Endodermal cell (in vitro differentiated cells): ENCODE measurements at regions not wholly inside any gene's neighbourhood (a gene's known extent, or its start where the extent isn't known, plus 50 kb on each side); places are given as distances from the start of the nearest gene placed in this dataset.

Source experiments
- DNase-seq: peaks from one replicate; pipeline ENCODE4 v3.0.0-alpha.2; 2017
- H3K27ac ChIP-seq: 2 replicates; pipeline ENCODE4 v1.5.1; 2013; ENCODE audit warnings: mild to moderate bottlenecking, low read depth, low read length, moderate library complexity
- H3K27me3 ChIP-seq: 2 replicates; pipeline ENCODE4 v1.6.1; 2013; ENCODE audit warnings: mild to moderate bottlenecking, low read length, moderate library complexity; ENCODE audit not compliant: insufficient read depth, control insufficient read depth, poor library complexity, severe bottlenecking
- H3K36me3 ChIP-seq: 2 replicates; pipeline ENCODE4 v1.7.0; 2013; ENCODE audit warnings: mild to moderate bottlenecking, low read length, moderate library complexity; ENCODE audit not compliant: control insufficient read depth, insufficient read depth
- H3K4me1 ChIP-seq: one replicate; pipeline ENCODE4 v1.7.0; 2013; ENCODE audit warnings: low read length; ENCODE audit not compliant: control insufficient read depth, insufficient read depth
- H3K4me3 ChIP-seq: 2 replicates; pipeline ENCODE4 v1.5.1; 2013; ENCODE audit warnings: mild to moderate bottlenecking, low read length, moderate library complexity
- H3K9ac ChIP-seq: 2 replicates; pipeline ENCODE4 v1.6.1; 2013; ENCODE audit warnings: mild to moderate bottlenecking, low read length, moderate library complexity; ENCODE audit not compliant: poor library complexity, severe bottlenecking; ENCODE audit errors: extremely low read depth
- H3K9me3 ChIP-seq: 2 replicates; pipeline ENCODE4 v1.6.1; 2013; ENCODE audit warnings: mild to moderate bottlenecking, low read length, moderate library complexity; ENCODE audit not compliant: control insufficient read depth
- H3K27ac Mint-ChIP-seq: 2 replicates; pipeline ENCODE4 v1.8.0; 2020; ENCODE audit warnings: mixed read lengths
- H3K27me3 Mint-ChIP-seq: 2 replicates; pipeline ENCODE4 v1.8.0; 2021; ENCODE audit warnings: mild to moderate bottlenecking, mixed read lengths; ENCODE audit not compliant: insufficient read depth
- H3K36me3 Mint-ChIP-seq: 2 replicates; pipeline ENCODE4 v1.8.0; 2020; ENCODE audit warnings: low read depth, mixed read lengths
- H3K4me1 Mint-ChIP-seq: 2 replicates; pipeline ENCODE4 v1.8.0; 2020; ENCODE audit warnings: mixed read lengths
- H3K4me3 Mint-ChIP-seq: 2 replicates; pipeline ENCODE4 v1.8.0; 2020; ENCODE audit warnings: mild to moderate bottlenecking, moderate library complexity, mixed read lengths
- H3K9me3 Mint-ChIP-seq: 2 replicates; pipeline ENCODE4 v1.8.0; 2020; ENCODE audit warnings: mild to moderate bottlenecking, mixed read lengths
- CTCF ChIP-seq: fragments of 200-600 bp; sonication (generic); conservative IDR thresholded peaks from 2 replicates; pipeline ENCODE4 v1.5.0; 2021; ENCODE audit warnings: antibody characterized with exemption, mild to moderate bottlenecking
- WGBS, 2 experiments: methylation state at CpG; one replicate each; pipeline versions ENCODE4 v1.1.5 to v1.1.7; 2013; ENCODE audit warnings: missing lambda C conversion rate in 2 of 2, mixed read lengths in 1 of 2; ENCODE audit not compliant: insufficient coverage in 1 of 2, insufficient read length in 1 of 2; 5-methylcytosine and 5-hydroxymethylcytosine counted together

DNA sequence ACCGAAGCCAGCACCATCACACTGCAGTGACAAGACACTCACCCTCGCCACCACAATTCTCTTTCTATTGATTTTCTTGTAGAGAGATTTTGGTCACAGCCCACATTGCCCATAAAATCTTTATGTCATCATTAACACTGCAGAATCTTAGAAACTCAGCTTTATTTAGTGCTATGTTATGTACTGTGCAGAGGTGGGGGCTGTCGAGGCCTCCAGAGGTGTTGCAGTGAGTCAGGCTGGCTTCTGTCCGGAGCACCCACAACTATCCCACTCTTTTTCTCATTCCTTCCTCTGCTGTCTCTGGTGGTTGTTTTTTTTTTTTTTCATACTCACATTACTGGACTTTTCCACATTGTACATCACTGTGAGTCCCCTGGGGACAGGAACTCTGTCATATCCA is 677.4 kb upstream of the HS6ST1 start:
- Histone ChIP-seq H3K9me3 (no peaks in the 10 kb centered on the region), H3K9ac (no peak overlapping the region), H3K4me3 (no peak overlapping the region), H3K27ac (no peak overlapping the region), H3K4me1 (no peaks in the 10 kb centered on the region), H3K27me3 (no peaks in the 10 kb centered on the region), H3K36me3 (no peaks in the 10 kb centered on the region)
- Mint-ChIP-seq H3K27ac (no peak overlapping the region), H3K4me3 (no peak overlapping the region), H3K27me3 (no peaks in the 10 kb centered on the region), H3K36me3 (no peaks in the 10 kb centered on the region), H3K4me1 (no peaks in the 10 kb centered on the region), H3K9me3 (no peaks in the 10 kb centered on the region)
- 83 to 91% methylated on average over 1 to 4 of the region's 4 CpGs for whole genome bisulfite sequencing, 2 experiments
- no peak for DNase-seq
- no peak for TF ChIP-seq CTCF

GRCh38 chr2:128997166-128997866 is 678.6 kb upstream of the HS6ST1 start:
- no peaks in the 10 kb centered on the region for H3K4me1 Mint-ChIP-seq
- no peaks in the 10 kb centered on the region for H3K36me3 Mint-ChIP-seq
- 78 to 83% methylated on average over 1 to 5 of the region's 5 CpGs for WGBS, 2 experiments
- TF ChIP-seq CTCF: no peak
- no peaks in the 10 kb centered on the region for H3K27me3 ChIP-seq
- no peak overlapping the region for H3K27ac Mint-ChIP-seq
- no peak overlapping the region for H3K27ac ChIP-seq
- no peak for DNase-seq
- H3K4me1 ChIP-seq: no peaks in the 10 kb centered on the region
- H3K9me3 ChIP-seq: no peaks in the 10 kb centered on the region
- H3K4me3 ChIP-seq: no peak overlapping the region
- H3K9me3 Mint-ChIP-seq: no peaks in the 10 kb centered on the region
- no peaks in the 10 kb centered on the region for H3K36me3 ChIP-seq
- H3K4me3 Mint-ChIP-seq: no peak overlapping the region
- H3K9ac ChIP-seq: no peak overlapping the region
- no peaks in the 10 kb centered on the region for H3K27me3 Mint-ChIP-seq

DNA sequence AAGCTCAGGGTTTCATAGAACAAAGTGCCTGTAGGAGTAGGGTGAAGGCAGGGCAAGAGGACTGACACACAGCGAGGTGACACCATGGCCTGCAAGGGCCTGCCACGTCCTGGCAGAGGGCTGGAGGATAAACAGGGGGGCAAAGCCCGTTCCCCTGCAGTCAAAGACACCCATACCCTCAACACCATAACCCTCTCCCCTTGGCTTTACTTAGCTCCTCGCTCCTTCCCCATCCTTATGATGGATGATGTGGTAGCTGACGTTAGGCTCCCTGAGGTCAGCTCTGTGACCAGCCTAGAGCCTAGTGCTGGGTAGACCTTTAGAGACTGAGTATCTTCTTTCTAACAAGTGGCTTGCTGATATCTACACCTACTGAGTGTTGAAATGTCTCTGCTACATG is 683.3 kb upstream of the HS6ST1 start:
- no peak for DNase-seq
- H3K27me3 ChIP-seq: no peaks in the 10 kb centered on the region
- H3K27ac ChIP-seq: no peak overlapping the region
- no peaks in the 10 kb centered on the region for H3K36me3 ChIP-seq
- Mint-ChIP-seq H3K36me3 (no peaks in the 10 kb centered on the region), H3K4me1 (no peaks in the 10 kb centered on the region), H3K9me3 (no peaks in the 10 kb centered on the region), H3K27me3 (no peaks in the 10 kb centered on the region), H3K4me3 (no peak overlapping the region), H3K27ac (no peak overlapping the region)
- WGBS, 2 experiments: 80 to 84% methylated on average over 1 to 5 of the region's 5 CpGs
- H3K9ac ChIP-seq: no peak overlapping the region
- no peaks in the 10 kb centered on the region for H3K9me3 ChIP-seq
- TF ChIP-seq CTCF: no peak
- H3K4me3 ChIP-seq: no peak overlapping the region
- H3K4me1 ChIP-seq: no peaks in the 10 kb centered on the region
